GM12892 (cell line): ENCODE measurements at regions not wholly inside any gene's neighbourhood (a gene's known extent, or its start where the extent isn't known, plus 50 kb on each side); places are given as distances from the start of the nearest gene placed in this dataset.

Experiments
- POLR2A ChIP-seq: IDR thresholded peaks from 2 replicates; pipeline ENCODE4 v1.6.1; 2011; ENCODE audit warnings: low read depth, low read length, control low read depth
- POLR2AphosphoS5 ChIP-seq: IDR thresholded peaks from 2 replicates; pipeline ENCODE4 v1.6.1; 2011; ENCODE audit warnings: low read depth, low read length, control low read depth
- TAF1 ChIP-seq: IDR thresholded peaks from 2 replicates; pipeline ENCODE4 v1.6.1; 2011; ENCODE audit warnings: low read depth, mild to moderate bottlenecking, control low read depth, low read length, borderline replicate concordance

DNA sequence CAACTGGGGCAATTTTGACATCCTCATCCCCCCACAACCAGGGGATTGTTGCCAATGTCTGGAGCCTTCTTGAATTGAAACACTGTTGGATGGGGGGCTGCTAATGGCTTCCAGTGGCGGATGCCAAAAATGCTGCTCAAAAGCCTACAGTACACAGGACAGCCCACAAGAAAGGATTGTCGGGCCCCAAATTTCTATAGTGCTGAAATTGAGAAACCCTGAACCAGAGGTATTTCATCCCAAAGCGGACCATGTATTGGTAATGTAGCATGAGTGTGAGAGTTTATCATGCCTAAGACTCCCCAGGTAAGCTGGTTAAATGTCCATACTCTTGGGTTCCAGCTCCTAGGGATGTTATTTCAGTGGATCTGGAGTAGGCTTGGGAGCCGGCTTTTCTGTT, 544.0 kb downstream of the BCL11B start:
- TF ChIP-seq TAF1 (no peak), POLR2AphosphoS5 (no peak), POLR2A (no peak)
